ENCODE measurements at regions not wholly inside any gene's neighbourhood (a gene's known extent, or its start where the extent isn't known, plus 50 kb on each side); places are given as distances from the start of the nearest gene placed in this dataset.

GRCh38 chr12:92277795-92278194, 132.1 kb upstream of the BTG1 start:
- Mint-ChIP-seq H3K36me3 (no peaks in the 10 kb centered on the region), H3K4me3 (no peak overlapping the region), H3K9me3 (no peaks in the 10 kb centered on the region), H3K27me3 (peaks cover 8% of the 10 kb centered on the region), H3K27ac (no peak overlapping the region), H3K4me1 (ENCODE audit: unreplicated experiment) (peaks cover 21% of the 10 kb centered on the region)
- DNase-seq (ENCODE audit: extremely low spot score, unreplicated experiment): no peak
- no peak for TF ChIP-seq CTCF (conservative IDR thresholded peaks at IDR 0.05)

- no peak overlapping the region for H3K4me3 Mint-ChIP-seq
- H3K27me3 Mint-ChIP-seq: peaks cover 11% of the 10 kb centered on the region
- no peak for TF ChIP-seq CTCF (conservative IDR thresholded peaks at IDR 0.05)
- H3K27ac Mint-ChIP-seq: no peak overlapping the region
- no peaks in the 10 kb centered on the region for H3K9me3 Mint-ChIP-seq
- peaks cover 28% of the 10 kb centered on the region for H3K4me1 Mint-ChIP-seq (ENCODE audit: unreplicated experiment)
- H3K36me3 Mint-ChIP-seq: no peaks in the 10 kb centered on the region
- no peak for DNase-seq (ENCODE audit: extremely low spot score, unreplicated experiment)
These were observed 130.6 kb upstream of the BTG1 start for GRCh38 chr12:92276276-92276675.

GRCh38 chr12:92275443-92276154, 130.0 kb upstream of the BTG1 start:
- Mint-ChIP-seq H3K27me3 (peaks cover 12% of the 10 kb centered on the region), H3K36me3 (no peaks in the 10 kb centered on the region), H3K4me3 (no peak overlapping the region), H3K27ac (no peak overlapping the region), H3K9me3 (peaks cover 5% of the 10 kb centered on the region), H3K4me1 (ENCODE audit: unreplicated experiment) (peaks cover 28% of the 10 kb centered on the region)
- TF ChIP-seq CTCF (conservative IDR thresholded peaks at IDR 0.05): no peak
- no peak for DNase-seq (ENCODE audit: extremely low spot score, unreplicated experiment)

GRCh38 chr12:92273076-92273475, 127.4 kb upstream of the BTG1 start:
- no peak for TF ChIP-seq CTCF (conservative IDR thresholded peaks at IDR 0.05)
- Mint-ChIP-seq H3K4me1 (ENCODE audit: unreplicated experiment) (peaks cover 16% of the 10 kb centered on the region), H3K9me3 (peaks cover 7% of the 10 kb centered on the region), H3K36me3 (no peaks in the 10 kb centered on the region), H3K27me3 (peaks cover 14% of the 10 kb centered on the region), H3K27ac (no peak overlapping the region), H3K4me3 (no peak overlapping the region)
- no peak for DNase-seq (ENCODE audit: extremely low spot score, unreplicated experiment)

- no peak for TF ChIP-seq CTCF (conservative IDR thresholded peaks at IDR 0.05)
These were observed 126.7 kb upstream of the BTG1 start for GRCh38 chr12:92272061-92272964.

More at GRCh38 chr12:92272061-92272964, 126.7 kb upstream of the BTG1 start:
- H3K4me1 Mint-ChIP-seq (ENCODE audit: unreplicated experiment): peaks cover 15% of the 10 kb centered on the region
- DNase-seq (ENCODE audit: extremely low spot score, unreplicated experiment): no peak
- no peaks in the 10 kb centered on the region for H3K36me3 Mint-ChIP-seq
- peak overlapping the region; percentile 35 for H3K27ac Mint-ChIP-seq
- peaks cover 14% of the 10 kb centered on the region for H3K27me3 Mint-ChIP-seq
- peak overlapping the region; percentile 19 for H3K4me3 Mint-ChIP-seq
- peaks cover 7% of the 10 kb centered on the region for H3K9me3 Mint-ChIP-seq

Data from type B pancreatic cell (in vitro differentiated cells).